H1 (cell line): ENCODE measurements at regions not wholly inside any gene's neighbourhood (a gene's known extent, or its start where the extent isn't known, plus 50 kb on each side); places are given as distances from the start of the nearest gene placed in this dataset.

Experiments used
- CTCF ChIA-PET: fragments of 300-600 bp; sonication (Branson Sonifier 250); formaldehyde crosslinking; loops from one replicate; lab custom pipeline; 2021; ENCODE audit not compliant: partially characterized antibody; lab: Charles Lee
- POLR2A ChIA-PET: fragments of 300-600 bp; sonication (Branson Sonifier 250); formaldehyde crosslinking; loops from one replicate; lab custom pipeline; 2021; ENCODE audit warnings: inconsistent platforms; ENCODE audit not compliant: partially characterized antibody; lab: Charles Lee
- DNase-seq, 2 experiments: peaks; one replicate each; pipeline versions ENCODE4 v3.0.0 to v3.0.0-alpha.2; 2010 to 2022; ENCODE audit warnings: low spot score in 2 of 2, low read depth in 1 of 2, mixed read lengths in 1 of 2
- FAIRE-seq: peaks from 2 replicates; lab custom pipeline; 2011; peaks lifted over from hg19 to GRCh38; lab: Jason Lieb, UNC
- H2AFZ ChIP-seq: 2 replicates; pipeline ENCODE4 v1.8.1; 2012; ENCODE audit warnings: low read length, inconsistent platforms
- H2AK5ac ChIP-seq: 2 replicates; pipeline ENCODE4 v1.6.1; 2013; ENCODE audit warnings: low read depth, low read length
- H2BK120ac ChIP-seq: replicated peaks from 2 replicates; pipeline ENCODE3; 2013; ENCODE audit warnings: low read depth, low read length, inconsistent platforms
- H2BK12ac ChIP-seq: 2 replicates; pipeline ENCODE4 v1.6.1; 2013; ENCODE audit warnings: low read depth, low read length
- H2BK15ac ChIP-seq: 2 replicates; pipeline ENCODE4 v1.6.1; 2013; ENCODE audit warnings: low read length
- H2BK20ac ChIP-seq: 2 replicates; pipeline ENCODE4 v1.6.1; 2013; ENCODE audit warnings: low read length
- H2BK5ac ChIP-seq: 2 replicates; pipeline ENCODE4 v1.6.1; 2013; ENCODE audit warnings: low read depth, low read length
- H3K14ac ChIP-seq: 2 replicates; pipeline ENCODE4 v1.6.1; 2013; ENCODE audit warnings: inconsistent platforms; ENCODE audit not compliant: insufficient read length
- H3K18ac ChIP-seq: 2 replicates; pipeline ENCODE4 v1.6.1; 2013; ENCODE audit warnings: low read length; ENCODE audit errors: extremely low read depth
- H3K23ac ChIP-seq: 2 replicates; pipeline ENCODE4 v1.6.1; 2013; ENCODE audit warnings: inconsistent platforms; ENCODE audit not compliant: insufficient read length
- H3K23me2 ChIP-seq: 2 replicates; pipeline ENCODE4 v1.6.1; 2013; ENCODE audit warnings: low read depth, low read length
- H3K27ac ChIP-seq: 2 replicates; pipeline ENCODE4 v1.6.1; 2011; ENCODE audit warnings: low read depth, low read length, inconsistent platforms
- H3K27me3 ChIP-seq, 4 experiments: replicated peaks in 1 of 4; 1 replicate in 1 of 4; 2 replicates in 3 of 4; pipeline versions ENCODE4 v1.6.1 to v1.8.1; 2011 to 2013; ENCODE audit warnings: low read length in 3 of 4, mild to moderate bottlenecking in 3 of 4, inconsistent platforms in 2 of 4, mixed read lengths in 2 of 4, moderate library complexity in 1 of 4; ENCODE audit not compliant: control insufficient read depth in 3 of 4, insufficient read depth in 3 of 4; ENCODE audit errors: extremely low read depth in 1 of 4
- H3K36me3 ChIP-seq, 4 experiments: 2 replicates each; pipeline versions ENCODE4 v1.6.1 to v1.8.1; 2011 to 2013; ENCODE audit warnings: mild to moderate bottlenecking in 4 of 4, low read length in 3 of 4, moderate library complexity in 2 of 4, control low read depth in 1 of 4, inconsistent platforms in 1 of 4; ENCODE audit not compliant: insufficient read depth in 4 of 4, control insufficient read depth in 2 of 4
- H3K4ac ChIP-seq: replicated peaks from 2 replicates; pipeline ENCODE3; 2013; ENCODE audit warnings: low read length, low read depth, mixed read lengths, inconsistent platforms; ENCODE audit not compliant: insufficient read length
- H3K4me1 ChIP-seq, 4 experiments: replicated peaks in 1 of 4; 1 replicate in 1 of 4; 2 replicates in 3 of 4; pipeline versions ENCODE4 v1.6.1 to v1.8.1; 2011 to 2013; ENCODE audit warnings: low read length in 3 of 4, inconsistent platforms in 2 of 4, mixed read lengths in 1 of 4; ENCODE audit not compliant: insufficient read depth in 4 of 4, control insufficient read depth in 3 of 4
- H3K4me2 ChIP-seq, 2 experiments: 2 replicates each; pipeline versions ENCODE4 v1.6.1 to v1.8.1; 2011 to 2013; ENCODE audit warnings: low read depth in 2 of 2, low read length in 2 of 2, control low read depth in 1 of 2, inconsistent platforms in 1 of 2, mild to moderate bottlenecking in 1 of 2; ENCODE audit not compliant: insufficient read depth in 1 of 2
- H3K4me3 ChIP-seq, 4 experiments: fragments of 200-600, 300-600 bp in 1 of 4; sonication (generic), shearing (Covaris generic), sonication (Bioruptor Twin) in 1 of 4; 2 replicates each; pipeline versions ENCODE4 v1.5.1 to v1.8.1; 2011 to 2016; ENCODE audit warnings: low read length in 4 of 4, low read depth in 3 of 4, control low read depth in 2 of 4, inconsistent platforms in 2 of 4, mild to moderate bottlenecking in 2 of 4, mixed read lengths in 1 of 4, moderate library complexity in 1 of 4; ENCODE audit not compliant: insufficient read depth in 2 of 4; ENCODE audit errors: extremely low read depth in 1 of 4
- H3K56ac ChIP-seq: replicated peaks from 2 replicates; pipeline ENCODE3; 2013; ENCODE audit warnings: low read depth, mild to moderate bottlenecking, mixed read lengths, low read length, inconsistent platforms; ENCODE audit not compliant: insufficient read length
- H3K79me1 ChIP-seq: 2 replicates; pipeline ENCODE4 v1.6.1; 2013; ENCODE audit warnings: low read depth, low read length, control low read depth
- H3K79me2 ChIP-seq, 2 experiments: 2 replicates each; pipeline versions ENCODE4 v1.6.1 to v1.8.1; 2012 to 2013; ENCODE audit warnings: low read length in 2 of 2, mild to moderate bottlenecking in 2 of 2, inconsistent platforms in 1 of 2; ENCODE audit not compliant: insufficient read depth in 2 of 2, control insufficient read depth in 1 of 2
- H3K9ac ChIP-seq, 4 experiments: replicated peaks in 1 of 4; 1 replicate in 1 of 4; 2 replicates in 3 of 4; pipeline versions ENCODE4 v1.6.1 to v1.8.1; 2011 to 2013; ENCODE audit warnings: low read depth in 3 of 4, low read length in 3 of 4, control low read depth in 2 of 4, mild to moderate bottlenecking in 2 of 4, moderate library complexity in 2 of 4, inconsistent platforms in 1 of 4; ENCODE audit errors: extremely low read depth in 1 of 4
- H3K9me3 ChIP-seq, 2 experiments: 2 replicates each; pipeline versions ENCODE4 v1.6.1 to v1.8.1; 2012 to 2013; ENCODE audit warnings: mild to moderate bottlenecking in 2 of 2, moderate library complexity in 2 of 2, control low read depth in 1 of 2, inconsistent platforms in 1 of 2, low read depth in 1 of 2, low read length in 1 of 2, mixed read lengths in 1 of 2; ENCODE audit not compliant: insufficient read depth in 2 of 2
- H4K20me1 ChIP-seq, 2 experiments: replicated peaks in 1 of 2; 2 replicates each; pipeline versions ENCODE3 to v1.8.1; 2011 to 2013; ENCODE audit warnings: inconsistent platforms in 2 of 2, low read length in 2 of 2, mild to moderate bottlenecking in 1 of 2; ENCODE audit not compliant: insufficient read depth in 2 of 2, control insufficient read depth in 1 of 2
- H4K5ac ChIP-seq: 2 replicates; pipeline ENCODE4 v1.6.1; 2013; ENCODE audit warnings: low read length, low read depth, mixed read lengths, inconsistent platforms; ENCODE audit not compliant: insufficient read length
- H4K8ac ChIP-seq: 2 replicates; pipeline ENCODE4 v1.8.0; 2013; ENCODE audit warnings: mild to moderate bottlenecking, moderate library complexity, low read length, inconsistent platforms; ENCODE audit not compliant: insufficient read depth; ENCODE audit errors: extremely low read depth
- H4K91ac ChIP-seq: replicated peaks from 2 replicates; pipeline ENCODE3; 2013; ENCODE audit warnings: low read length, mixed read lengths, inconsistent platforms; ENCODE audit not compliant: insufficient read length
- CEBPB ChIP-seq: IDR thresholded peaks from 2 replicates; pipeline ENCODE4 v1.6.1; 2012; ENCODE audit warnings: low read depth, low read length
- CTBP2 ChIP-seq: IDR thresholded peaks from 2 replicates; pipeline ENCODE4 v1.7.0; 2011; ENCODE audit warnings: borderline replicate concordance, mild to moderate bottlenecking, moderate library complexity, mixed read lengths, low read length; ENCODE audit not compliant: insufficient read depth, insufficient read length
- POLR2AphosphoS5 ChIP-seq: IDR thresholded peaks from 2 replicates; pipeline ENCODE4 v1.6.1; 2011; ENCODE audit warnings: low read depth, low read length
- SRF ChIP-seq: IDR thresholded peaks from 2 replicates; pipeline ENCODE4 v1.6.1; 2011; ENCODE audit warnings: mild to moderate bottlenecking, low read depth, low read length, moderate library complexity
- YY1 ChIP-seq: IDR thresholded peaks from 2 replicates; pipeline ENCODE4 v1.6.1; 2011; ENCODE audit warnings: low read depth, mild to moderate bottlenecking, low read length
- WGBS, 2 experiments: shearing (Covaris generic) in 1 of 2; methylation state at CpG; one replicate each; pipeline versions ENCODE4 v1.1.6 to v1.1.7; 2013 to 2015; ENCODE audit warnings: low lambda C conversion rate in 2 of 2, mixed read lengths in 2 of 2, inconsistent platforms in 1 of 2, low coverage in 1 of 2, missing lambda C conversion rate in 1 of 2; ENCODE audit not compliant: insufficient replicate concordance in 2 of 2, insufficient coverage in 1 of 2, insufficient read length in 1 of 2; ENCODE audit errors: extremely low coverage in 1 of 2, missing lambda C conversion rate in 1 of 2; 5-methylcytosine and 5-hydroxymethylcytosine counted together
- TF ChIP-seq, protein P1 (sequence below): IDR thresholded peaks from 2 replicates; pipeline ENCODE4 v1.6.1; 2011; ENCODE audit warnings: low read depth, mild to moderate bottlenecking, low read length; ENCODE audit not compliant: insufficient read depth

DNA sequence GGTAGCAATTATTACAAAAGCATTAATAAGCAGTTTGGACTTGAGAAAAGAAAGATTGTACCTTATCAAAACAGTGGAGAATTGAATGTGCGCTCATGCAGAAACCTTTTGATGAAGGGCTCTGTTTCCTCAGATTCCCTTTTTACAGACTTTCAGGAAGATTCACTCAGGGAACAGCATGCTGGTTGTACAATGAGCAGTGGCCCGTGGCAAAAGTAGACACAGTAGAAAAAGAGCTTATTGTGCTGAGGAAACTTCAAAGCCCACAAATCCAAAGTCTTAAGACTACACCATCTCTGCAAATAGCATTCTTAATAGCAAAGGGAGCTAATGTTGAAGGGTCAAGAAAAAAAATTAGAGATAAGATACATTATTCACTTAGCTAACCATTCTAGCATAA, 858.9 kb downstream of the PDHA2 start:
- H3K14ac ChIP-seq: no peak overlapping the region
- H3K4me1 ChIP-seq: peaks cover 0 to 6% (median 3%) of the 10 kb centered on the region in 4 experiments; a peak in 2 of 7 replicates
- H3K79me2 ChIP-seq: no peaks in the 10 kb centered on the region
- no peak overlapping the region for H3K23ac ChIP-seq
- no peak overlapping the region for H2BK12ac ChIP-seq
- H2AK5ac ChIP-seq: no peak overlapping the region
- no peaks in the 10 kb centered on the region for H3K36me3 ChIP-seq
- no peak overlapping the region for H3K9ac ChIP-seq
- H2AFZ ChIP-seq: no peak overlapping the region
- no peak overlapping the region for H2BK5ac ChIP-seq
- no peak overlapping the region for H3K4me3 ChIP-seq
- H3K27me3 ChIP-seq: peaks cover 0 to 1% (median 0%) of the 10 kb centered on the region in 4 experiments; a peak in 1 of 7 replicates
- no peak for FAIRE-seq
- ChIA-PET CTCF (interaction anchor here (1.1 kb wide), 1 partner anchor 14 kb away, joined by 4 read pairs; no protein-coding TSS in a partner anchor), POLR2A (no interaction called here)
- no peaks in the 10 kb centered on the region for H3K79me1 ChIP-seq
- no peak overlapping the region for H3K4me2 ChIP-seq
- no peak for DNase-seq
- no peaks in the 10 kb centered on the region for H4K20me1 ChIP-seq
- no peak overlapping the region for H3K4ac ChIP-seq
- 88% methylated on average over 2 of the region's 2 CpGs; no CpG with 5 or more reads in 1 of the 2 experiments for WGBS, 2 experiments
- no peak overlapping the region for H2BK20ac ChIP-seq
- no peak overlapping the region for H4K91ac ChIP-seq
- no peak overlapping the region for H3K56ac ChIP-seq
- H3K23me2 ChIP-seq: no peaks in the 10 kb centered on the region; the same call in 1 of the 2 replicates
- no peak overlapping the region for H3K27ac ChIP-seq
- TF ChIP-seq CEBPB (no peak), CTBP2 (no peak), YY1 (no peak), SRF (no peak), POLR2AphosphoS5 (no peak)
- TF ChIP-seq, protein P1, sequence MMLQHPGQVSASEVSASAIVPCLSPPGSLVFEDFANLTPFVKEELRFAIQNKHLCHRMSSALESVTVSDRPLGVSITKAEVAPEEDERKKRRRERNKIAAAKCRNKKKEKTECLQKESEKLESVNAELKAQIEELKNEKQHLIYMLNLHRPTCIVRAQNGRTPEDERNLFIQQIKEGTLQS: no peak
- no peak overlapping the region for H2BK120ac ChIP-seq
- H3K9me3 ChIP-seq: no peaks in the 10 kb centered on the region
- H3K18ac ChIP-seq: no peak overlapping the region
- H4K8ac ChIP-seq: no peak overlapping the region
- no peak overlapping the region for H4K5ac ChIP-seq
- H2BK15ac ChIP-seq: no peak overlapping the region
